ENCODE measurements at regions not wholly inside any gene's neighbourhood (a gene's known extent, or its start where the extent isn't known, plus 50 kb on each side); places are given as distances from the start of the nearest gene placed in this dataset.

- DNase-seq (ENCODE audit: low spot score), result peak; percentile 39
Observed at GRCh38 chr11:69348414-69349235, 54.7 kb downstream of the MYEOV start.

DNA sequence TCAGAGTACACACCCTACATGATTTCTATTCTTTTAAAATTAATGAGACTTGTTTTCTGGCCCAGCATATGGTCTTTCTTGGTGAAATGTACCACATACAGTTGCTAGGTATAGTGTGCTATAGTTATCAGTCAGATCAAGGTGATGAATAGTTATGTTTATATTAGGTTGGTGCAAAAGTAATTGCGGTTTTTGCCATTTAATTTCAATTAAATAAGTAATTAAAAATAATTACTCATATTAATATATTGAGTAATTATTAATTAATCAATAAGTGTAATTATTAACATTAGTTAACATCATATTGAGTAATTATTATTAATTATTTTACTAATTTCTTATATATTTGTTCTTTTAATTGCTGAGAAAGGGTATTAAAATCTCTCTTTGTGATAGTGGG is 56.1 kb downstream of the MYEOV start:
- DNase-seq (ENCODE audit: low spot score), result no peak

DNA sequence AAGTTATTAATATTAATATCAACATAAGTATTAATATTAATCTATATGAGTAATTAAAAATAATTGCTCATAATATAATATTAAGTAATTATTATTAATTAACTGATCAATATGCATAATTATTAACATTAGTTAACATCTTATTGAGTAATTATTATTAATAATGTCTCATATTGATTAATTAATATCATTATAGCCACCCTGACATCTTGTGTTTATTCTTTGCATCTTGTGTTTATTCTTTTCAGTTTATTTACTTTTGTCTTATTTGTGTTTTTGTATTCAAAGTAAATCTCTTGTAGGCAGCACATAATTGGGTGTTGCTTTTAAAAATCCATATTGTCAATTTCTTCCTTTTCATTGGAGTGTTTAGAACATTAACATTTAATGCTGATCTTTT is 56.6 kb downstream of the MYEOV start:
- no peak for DNase-seq (ENCODE audit: low spot score)

- no peak for DNase-seq (ENCODE audit: low spot score)
Observed at GRCh38 chr11:69351460-69351859, 57.5 kb downstream of the MYEOV start.

- no peak for DNase-seq (ENCODE audit: low spot score)
Observed at GRCh38 chr11:69352166-69352565, 58.2 kb downstream of the MYEOV start.

- DNase-seq (ENCODE audit: low spot score), result peak; percentile 60
Observed at GRCh38 chr11:69352715-69353319, 58.9 kb downstream of the MYEOV start.

DNA sequence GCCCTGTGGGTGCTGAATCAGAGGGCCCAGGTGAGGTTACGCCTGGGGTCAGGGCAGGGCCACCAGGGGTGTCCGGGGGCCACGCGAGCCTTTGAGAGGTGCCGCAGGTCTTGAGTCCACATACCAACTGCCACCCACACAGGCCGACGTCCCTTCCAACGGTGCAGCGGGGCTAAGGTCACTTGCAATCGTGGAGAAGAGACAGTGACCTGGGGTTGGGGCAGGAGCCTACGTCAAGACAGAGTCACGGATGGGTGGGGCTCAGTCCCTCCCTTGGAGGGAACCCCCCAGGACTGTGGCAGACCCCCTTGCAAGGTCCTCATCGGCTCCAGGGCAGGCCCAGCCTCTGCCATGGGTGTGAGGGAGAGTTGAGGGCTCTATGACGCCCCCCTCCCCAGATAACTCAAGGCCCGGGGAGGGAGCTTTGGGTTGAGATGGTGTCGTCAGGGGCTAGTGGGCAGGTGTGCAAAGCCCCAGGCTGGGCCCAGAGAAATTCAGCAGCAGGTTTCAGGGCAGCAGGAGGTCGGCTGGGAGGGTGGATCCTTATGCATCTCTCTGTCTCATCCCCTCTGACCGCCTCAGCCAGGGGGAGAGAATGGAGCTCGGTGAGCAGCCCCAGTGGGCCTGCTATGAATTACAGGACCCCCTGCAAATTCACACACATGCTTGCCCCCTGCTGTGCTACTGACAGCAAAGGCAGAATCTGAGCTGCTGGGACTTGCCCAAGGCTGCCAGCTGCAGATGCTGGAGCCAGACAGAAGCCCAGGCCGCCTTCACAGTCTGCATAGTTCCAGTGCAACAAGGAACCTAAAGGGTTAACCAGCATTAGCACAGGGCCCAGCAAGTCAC is 60.0 kb downstream of the MYEOV start:
- peak; percentile 81 for DNase-seq (ENCODE audit: low spot score)

- DNase-seq (ENCODE audit: low spot score), result no peak
Observed at GRCh38 chr11:69354545-69354897, 60.6 kb downstream of the MYEOV start.

DNA sequence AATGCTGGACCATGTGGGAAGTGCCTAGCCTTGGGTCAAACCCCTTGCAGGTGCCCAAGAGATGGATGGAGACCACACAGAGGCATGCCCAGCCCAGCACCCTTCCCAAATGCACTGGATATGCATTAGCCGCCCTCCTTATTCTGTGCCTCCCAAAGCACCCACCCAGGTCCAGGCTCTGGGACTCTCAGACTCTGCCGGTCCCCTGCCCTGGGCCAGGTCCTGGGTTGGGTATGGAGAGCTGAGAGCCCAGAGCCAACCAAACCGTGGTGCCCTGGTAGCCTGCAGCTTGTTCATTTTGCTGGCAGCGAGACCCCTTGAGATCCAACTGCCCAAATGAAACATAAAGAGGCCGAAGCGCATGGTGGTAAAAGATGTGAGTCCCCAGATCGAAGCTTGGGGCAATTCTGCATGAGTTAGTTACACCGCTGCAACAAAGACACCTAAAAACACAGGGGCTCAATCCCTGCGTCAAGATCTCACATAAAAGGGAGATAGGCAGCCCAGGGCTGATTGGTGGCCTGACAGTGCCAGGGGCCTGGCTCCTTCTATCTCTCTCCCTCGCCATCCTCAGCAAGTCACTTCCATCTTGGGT is 61.5 kb downstream of the MYEOV start:
- peak; percentile 62 for DNase-seq (ENCODE audit: low spot score)

GRCh38 chr11:69355959-69356702 is 62.2 kb downstream of the MYEOV start:
- no peak for DNase-seq (ENCODE audit: low spot score)

DNA sequence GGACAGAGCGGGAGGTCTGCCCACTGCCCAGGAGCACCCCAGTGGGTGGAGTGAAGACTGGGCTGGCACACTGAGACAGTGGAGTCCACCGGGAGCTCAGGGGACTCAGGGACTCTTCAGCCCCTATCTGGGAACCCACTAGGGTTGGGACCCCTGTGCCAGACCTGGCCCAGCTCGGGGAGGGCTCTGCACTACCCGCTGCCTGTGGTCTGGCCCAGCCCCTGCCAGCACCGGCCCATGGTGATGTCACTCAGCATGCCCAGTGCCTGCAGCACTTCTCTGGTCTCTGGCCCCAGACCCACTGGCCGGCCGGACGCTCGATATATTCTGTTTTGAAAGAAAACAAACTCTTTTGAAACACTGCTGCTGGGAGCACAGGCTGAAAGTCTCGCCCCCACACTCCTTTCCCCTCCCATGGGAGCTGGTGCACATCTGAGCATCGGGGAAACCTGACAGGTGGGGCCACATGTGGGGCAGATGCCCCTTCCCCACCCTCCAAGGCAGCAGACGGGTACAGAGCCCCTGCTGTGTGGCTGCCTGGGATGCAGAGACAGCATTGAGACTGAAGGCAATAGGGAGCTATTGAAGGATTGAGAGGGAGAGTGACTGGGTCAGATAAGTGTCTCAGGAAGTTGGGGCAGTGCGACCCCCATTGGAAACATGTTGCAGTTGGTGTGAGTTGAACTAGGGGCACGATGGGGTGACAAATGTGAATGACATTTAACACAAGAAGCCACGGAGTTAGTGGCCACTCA is 62.9 kb downstream of the MYEOV start:
- peak; percentile 79 for DNase-seq (ENCODE audit: low spot score)

DNA sequence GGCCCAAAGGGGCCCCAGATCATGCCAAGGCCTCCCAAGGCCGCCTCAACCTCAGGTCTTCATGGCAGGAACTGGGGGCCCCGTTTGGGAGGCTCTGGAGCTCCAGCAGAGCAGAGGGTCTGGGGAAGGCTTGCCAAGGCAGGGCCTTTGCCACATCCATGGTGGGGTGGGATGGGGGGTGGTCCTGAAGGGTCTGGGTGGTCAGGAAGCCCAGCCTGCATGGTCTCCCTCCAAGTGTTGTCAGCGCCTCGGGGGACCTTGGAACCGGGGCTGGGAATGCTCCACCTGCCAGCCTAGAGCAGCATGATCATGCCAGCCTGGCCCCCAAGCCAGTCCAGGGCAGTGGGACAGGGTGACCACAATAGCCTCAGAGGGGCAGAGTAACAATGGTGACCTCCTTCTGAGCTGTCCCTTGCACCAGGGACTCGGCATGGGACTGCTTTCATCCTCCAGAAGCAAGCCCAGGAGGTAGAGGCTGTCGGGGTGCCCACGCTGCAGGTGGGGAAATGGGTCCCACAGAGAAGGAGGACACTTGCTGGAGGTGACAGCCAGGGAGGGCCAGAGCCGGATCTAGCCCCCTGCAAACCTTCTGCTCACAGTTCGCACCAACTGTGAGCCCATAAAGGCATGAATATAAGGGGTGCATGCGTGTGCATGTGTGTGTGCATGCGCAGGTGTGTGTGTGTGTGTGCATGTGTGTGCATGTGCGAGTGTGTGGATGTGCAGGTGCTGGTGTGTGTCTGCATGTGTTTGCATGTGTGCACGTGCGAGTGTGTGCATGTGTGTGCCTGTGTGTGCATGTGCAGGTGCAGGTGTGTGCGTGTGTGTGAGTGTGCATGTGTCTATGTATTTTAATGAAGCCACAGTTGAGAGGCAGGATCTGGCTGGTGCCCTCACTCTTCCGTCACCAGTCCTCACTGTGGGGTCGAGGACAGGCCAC is 63.8 kb downstream of the MYEOV start:
- DNase-seq (ENCODE audit: low spot score), result peak; percentile 47

DNA sequence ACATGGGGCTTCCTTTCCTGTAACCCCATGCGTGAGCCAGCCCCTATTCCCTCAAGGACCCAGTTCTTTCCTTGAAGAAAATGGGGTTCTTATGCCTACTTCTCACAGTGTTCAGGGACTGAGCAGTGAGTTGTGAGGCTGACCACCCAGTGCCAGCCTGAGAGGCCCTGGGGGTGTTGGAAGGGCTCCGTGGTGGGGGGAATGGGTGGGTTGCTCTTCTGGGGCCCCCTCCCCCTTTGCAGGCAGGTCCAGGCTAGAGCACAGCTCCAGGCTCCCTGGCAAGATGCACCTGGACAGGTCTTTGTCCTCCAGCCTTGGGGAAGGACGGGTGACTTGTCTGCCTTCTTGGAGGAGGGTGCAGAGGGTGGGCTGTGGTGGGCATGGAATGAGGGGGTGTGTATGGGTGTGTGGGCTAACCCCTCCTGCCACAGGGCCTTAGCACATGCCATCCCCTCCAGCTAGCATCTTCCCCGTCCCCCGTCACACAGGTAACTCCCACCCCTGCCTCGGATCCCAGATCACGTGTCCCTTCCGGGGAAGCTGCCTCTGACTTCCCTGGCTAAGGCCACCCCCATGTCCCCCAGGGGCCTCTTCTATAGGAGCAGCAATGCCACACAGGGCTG is 64.6 kb downstream of the MYEOV start:
- peak; percentile 75 for DNase-seq (ENCODE audit: low spot score)

- DNase-seq (ENCODE audit: low spot score), result no peak
Observed at GRCh38 chr11:69359735-69360480, 66.0 kb downstream of the MYEOV start.

DNA sequence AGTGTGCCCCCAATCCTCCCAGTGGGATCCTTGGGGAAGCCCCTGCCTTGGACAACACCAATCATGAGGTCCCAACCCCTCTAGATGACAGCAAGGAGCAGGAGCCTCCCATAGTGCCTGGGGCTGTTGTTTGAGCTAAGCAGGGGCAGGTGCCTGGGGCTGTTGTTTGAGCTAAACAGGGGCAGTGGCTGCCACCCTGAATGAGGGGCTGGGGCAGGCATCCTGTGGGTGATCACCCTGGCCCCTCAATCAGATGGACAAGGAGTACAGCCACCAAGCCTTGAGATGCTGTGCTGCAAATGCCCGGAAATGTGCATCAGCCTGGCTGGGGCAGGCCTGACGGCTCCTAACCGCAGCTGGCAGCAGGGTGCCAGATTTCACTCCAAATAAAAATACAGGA is 66.7 kb downstream of the MYEOV start:
- peak; percentile 53 for DNase-seq (ENCODE audit: low spot score)

DNA sequence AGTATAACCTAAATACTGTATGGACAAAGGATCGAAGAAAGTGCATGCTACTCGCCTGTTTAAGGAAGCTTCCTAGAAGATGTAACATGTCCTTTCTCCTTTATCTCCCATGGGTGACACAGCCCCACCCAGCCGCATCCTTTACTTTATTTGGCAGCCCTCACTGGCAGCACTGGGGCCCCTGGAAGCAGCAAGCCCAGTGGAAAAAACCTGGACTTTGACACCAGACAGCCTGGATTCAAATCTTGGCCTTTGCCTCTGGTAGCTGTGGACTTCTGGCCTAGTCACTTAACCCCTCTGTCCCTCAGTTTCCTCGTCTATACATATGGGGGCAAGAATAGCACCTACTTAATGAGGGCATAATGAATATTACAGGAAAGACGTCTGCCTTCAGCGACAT is 67.1 kb downstream of the MYEOV start:
- DNase-seq (ENCODE audit: low spot score), result peak; percentile 47

GRCh38 chr11:69361466-69361865 is 67.5 kb downstream of the MYEOV start:
- peak; percentile 49 for DNase-seq (ENCODE audit: low spot score)

- peak; percentile 39 for DNase-seq (ENCODE audit: low spot score)
Observed at GRCh38 chr11:69362315-69362714, 68.4 kb downstream of the MYEOV start.
